Kidney epithelial cell (primary cell): ENCODE measurements at regions not wholly inside any gene's neighbourhood (a gene's known extent, or its start where the extent isn't known, plus 50 kb on each side); places are given as distances from the start of the nearest gene placed in this dataset.

Experiments used
- DNase-seq: peaks from one replicate; pipeline ENCODE4 v3.0.0-alpha.2; 2010; ENCODE audit warnings: low read depth
- H3K27me3 ChIP-seq: 2 replicates; pipeline ENCODE4 v1.6.0; 2011; ENCODE audit warnings: low read length; ENCODE audit not compliant: control insufficient read depth, insufficient read depth
- H3K36me3 ChIP-seq: 2 replicates; pipeline ENCODE4 v1.5.1; 2011; ENCODE audit warnings: low read length; ENCODE audit not compliant: control insufficient read depth, insufficient read depth
- H3K4me3 ChIP-seq: 2 replicates; pipeline ENCODE4 v1.5.1; 2011; ENCODE audit warnings: low read depth, mild to moderate bottlenecking, control low read depth, low read length
- TF ChIP-seq, protein P1 (sequence below): IDR thresholded peaks from 2 replicates; pipeline ENCODE4 v1.5.1; 2011; ENCODE audit warnings: mild to moderate bottlenecking, moderate library complexity, low read length, control low read depth, inconsistent platforms; ENCODE audit not compliant: insufficient read depth, poor library complexity, severe bottlenecking

GRCh38 chr22:48616656-48617055 lies 1211.0 kb downstream of the BRD1 start:
- no peak overlapping the region for H3K4me3 ChIP-seq
- TF ChIP-seq, protein P1, sequence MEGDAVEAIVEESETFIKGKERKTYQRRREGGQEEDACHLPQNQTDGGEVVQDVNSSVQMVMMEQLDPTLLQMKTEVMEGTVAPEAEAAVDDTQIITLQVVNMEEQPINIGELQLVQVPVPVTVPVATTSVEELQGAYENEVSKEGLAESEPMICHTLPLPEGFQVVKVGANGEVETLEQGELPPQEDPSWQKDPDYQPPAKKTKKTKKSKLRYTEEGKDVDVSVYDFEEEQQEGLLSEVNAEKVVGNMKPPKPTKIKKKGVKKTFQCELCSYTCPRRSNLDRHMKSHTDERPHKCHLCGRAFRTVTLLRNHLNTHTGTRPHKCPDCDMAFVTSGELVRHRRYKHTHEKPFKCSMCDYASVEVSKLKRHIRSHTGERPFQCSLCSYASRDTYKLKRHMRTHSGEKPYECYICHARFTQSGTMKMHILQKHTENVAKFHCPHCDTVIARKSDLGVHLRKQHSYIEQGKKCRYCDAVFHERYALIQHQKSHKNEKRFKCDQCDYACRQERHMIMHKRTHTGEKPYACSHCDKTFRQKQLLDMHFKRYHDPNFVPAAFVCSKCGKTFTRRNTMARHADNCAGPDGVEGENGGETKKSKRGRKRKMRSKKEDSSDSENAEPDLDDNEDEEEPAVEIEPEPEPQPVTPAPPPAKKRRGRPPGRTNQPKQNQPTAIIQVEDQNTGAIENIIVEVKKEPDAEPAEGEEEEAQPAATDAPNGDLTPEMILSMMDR, result no peak
- DNase-seq, result no peak
- H3K36me3 ChIP-seq, result no peaks in the 10 kb centered on the region
- H3K27me3 ChIP-seq, result no peaks in the 10 kb centered on the region

GRCh38 chr22:48615171-48616008 lies 1212.3 kb downstream of the BRD1 start:
- Histone ChIP-seq H3K4me3 (no peak overlapping the region), H3K27me3 (no peaks in the 10 kb centered on the region), H3K36me3 (no peaks in the 10 kb centered on the region)
- TF ChIP-seq, protein P1, result no peak
- no peak for DNase-seq

GRCh38 chr22:48613566-48614200 lies 1214.0 kb downstream of the BRD1 start:
- TF ChIP-seq, protein P1, result no peak
- Histone ChIP-seq H3K27me3 (no peaks in the 10 kb centered on the region), H3K36me3 (no peaks in the 10 kb centered on the region), H3K4me3 (no peak overlapping the region)
- DNase-seq, result no peak

- TF ChIP-seq, protein P1, result no peak
- no peaks in the 10 kb centered on the region for H3K36me3 ChIP-seq
- DNase-seq, result no peak
These were observed 1215.3 kb downstream of the BRD1 start for GRCh38 chr22:48612077-48612995.

DNA sequence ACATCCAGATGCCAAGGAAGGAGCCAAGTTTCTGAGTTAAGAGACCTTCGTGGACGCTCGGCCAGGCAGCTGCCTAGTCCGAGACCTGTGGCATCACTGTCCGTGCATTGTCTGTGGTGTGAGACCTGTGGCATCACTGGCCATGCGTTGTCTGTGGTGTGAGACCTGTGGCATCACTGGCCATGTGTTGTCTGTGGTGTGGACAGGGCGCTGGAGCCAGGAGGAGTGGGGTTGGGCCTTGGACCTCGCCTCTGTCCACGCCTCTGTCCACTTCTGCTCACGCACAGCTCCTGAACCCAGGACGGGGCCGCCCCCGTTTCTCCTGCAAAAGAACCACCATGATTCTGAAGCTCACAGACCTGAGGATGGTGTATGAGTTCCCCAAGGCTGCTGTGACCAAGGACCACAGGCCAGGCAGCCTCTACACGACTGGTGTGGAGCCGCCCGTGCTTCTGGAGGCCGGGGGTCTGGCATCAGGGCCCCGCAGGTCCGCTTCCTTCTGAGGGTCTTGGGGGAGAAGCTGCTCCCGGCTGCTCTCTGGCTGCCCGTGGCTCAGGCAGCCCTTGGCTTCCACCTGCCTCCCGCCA lies 1218.3 kb downstream of the BRD1 start:
- no peak for DNase-seq
- Histone ChIP-seq H3K27me3 (no peaks in the 10 kb centered on the region), H3K36me3 (no peaks in the 10 kb centered on the region), H3K4me3 (no peak overlapping the region)
- TF ChIP-seq, protein P1, result no peak

More at GRCh38 chr22:48612077-48612995, 1215.3 kb downstream of the BRD1 start:
- no peak overlapping the region for H3K4me3 ChIP-seq
- H3K27me3 ChIP-seq, result no peaks in the 10 kb centered on the region
